ENCODE measurements at regions not wholly inside any gene's neighbourhood (a gene's known extent, or its start where the extent isn't known, plus 50 kb on each side); places are given as distances from the start of the nearest gene placed in this dataset.

DNA sequence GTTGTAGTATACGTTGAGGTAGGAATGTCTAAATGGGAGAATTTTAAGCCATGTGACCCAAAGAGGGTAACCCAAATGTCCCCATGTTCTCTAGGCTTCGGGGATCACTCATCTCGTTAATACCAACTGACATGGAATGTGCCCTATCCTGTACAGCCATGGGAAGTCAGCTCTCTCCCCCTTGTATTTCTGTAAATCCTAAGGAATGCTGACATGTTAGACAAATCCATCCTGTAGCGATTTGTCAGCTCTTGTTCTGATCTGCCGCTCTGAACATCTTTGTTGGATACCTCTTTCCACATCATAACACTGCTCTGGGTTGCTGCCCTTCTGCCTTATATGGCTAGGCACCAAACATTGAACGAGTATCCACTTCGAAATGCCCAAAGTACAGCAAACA is 350.6 kb downstream of the RND3 start:
- Histone ChIP-seq H3K36me3 (ENCODE audit: control insufficient read depth in 2 of 2, extremely low read depth in 1 of 2, insufficient read depth in 2 of 2, low read length in 2 of 2) (no peaks in the 10 kb centered on the region), H2AFZ (ENCODE audit: control insufficient read depth, low read length) (no peak overlapping the region), H3K9me1 (ENCODE audit: control insufficient read depth, extremely low read depth, insufficient read depth, low read length) (no peaks in the 10 kb centered on the region), H3K9me3 (ENCODE audit: control insufficient read depth, low read depth, low read length) (no peaks in the 10 kb centered on the region), H3K27ac (ENCODE audit: control insufficient read depth, insufficient read depth, low read length) (peak overlapping the region; percentile 84), H3K79me2 (ENCODE audit: control insufficient read depth, insufficient read depth, low read length) (no peaks in the 10 kb centered on the region), H3K4me1 (ENCODE audit: control insufficient read depth, extremely low read depth, insufficient read depth, low read length) (peaks cover 56% of the 10 kb centered on the region), H4K20me1 (ENCODE audit: control insufficient read depth, extremely low read depth, insufficient read depth, low read length) (no peaks in the 10 kb centered on the region), H3K4me3 (ENCODE audit: control insufficient read depth in 2 of 3, extremely low read depth in 1 of 3, insufficient read depth in 2 of 3, low read depth in 1 of 3, low read length in 3 of 3) (peak overlapping the region in 1 of 3 experiments; percentile 12), H3K9ac (ENCODE audit: control insufficient read depth, extremely low read depth, insufficient read depth, low read length) (peak overlapping the region; percentile 35), H3K4me2 (ENCODE audit: control insufficient read depth, extremely low read depth, insufficient read depth, low read depth, low read length) (peak overlapping the region; percentile 39), H3K27me3 (ENCODE audit: control insufficient read depth, extremely low read depth, insufficient read depth, low read length) (no peaks in the 10 kb centered on the region)
- DNase-seq (ENCODE audit: low read depth, low spot score) (peak; percentile 55), FAIRE-seq (peak; percentile 99)
- dilution Hi-C loops (cut with MboI; ENCODE audit: extremely low pct_ligation_motif_present, low sequenced_read_pairs) = no loop called here
- TF ChIP-seq EZH2 (IDR thresholded peaks at IDR 0.05; ENCODE audit: low read length) = no peak
- TF ChIP-seq, protein P1, sequence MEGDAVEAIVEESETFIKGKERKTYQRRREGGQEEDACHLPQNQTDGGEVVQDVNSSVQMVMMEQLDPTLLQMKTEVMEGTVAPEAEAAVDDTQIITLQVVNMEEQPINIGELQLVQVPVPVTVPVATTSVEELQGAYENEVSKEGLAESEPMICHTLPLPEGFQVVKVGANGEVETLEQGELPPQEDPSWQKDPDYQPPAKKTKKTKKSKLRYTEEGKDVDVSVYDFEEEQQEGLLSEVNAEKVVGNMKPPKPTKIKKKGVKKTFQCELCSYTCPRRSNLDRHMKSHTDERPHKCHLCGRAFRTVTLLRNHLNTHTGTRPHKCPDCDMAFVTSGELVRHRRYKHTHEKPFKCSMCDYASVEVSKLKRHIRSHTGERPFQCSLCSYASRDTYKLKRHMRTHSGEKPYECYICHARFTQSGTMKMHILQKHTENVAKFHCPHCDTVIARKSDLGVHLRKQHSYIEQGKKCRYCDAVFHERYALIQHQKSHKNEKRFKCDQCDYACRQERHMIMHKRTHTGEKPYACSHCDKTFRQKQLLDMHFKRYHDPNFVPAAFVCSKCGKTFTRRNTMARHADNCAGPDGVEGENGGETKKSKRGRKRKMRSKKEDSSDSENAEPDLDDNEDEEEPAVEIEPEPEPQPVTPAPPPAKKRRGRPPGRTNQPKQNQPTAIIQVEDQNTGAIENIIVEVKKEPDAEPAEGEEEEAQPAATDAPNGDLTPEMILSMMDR (optimal IDR thresholded peaks at IDR 0.05 in 1 of 3, IDR thresholded peaks at IDR 0.05 in 1 of 3, conservative IDR thresholded peaks at IDR 0.05 in 1 of 3; ENCODE audit: extremely low read depth in 1 of 3, insufficient read depth in 2 of 3, low read length in 3 of 3) = no peak

DNA sequence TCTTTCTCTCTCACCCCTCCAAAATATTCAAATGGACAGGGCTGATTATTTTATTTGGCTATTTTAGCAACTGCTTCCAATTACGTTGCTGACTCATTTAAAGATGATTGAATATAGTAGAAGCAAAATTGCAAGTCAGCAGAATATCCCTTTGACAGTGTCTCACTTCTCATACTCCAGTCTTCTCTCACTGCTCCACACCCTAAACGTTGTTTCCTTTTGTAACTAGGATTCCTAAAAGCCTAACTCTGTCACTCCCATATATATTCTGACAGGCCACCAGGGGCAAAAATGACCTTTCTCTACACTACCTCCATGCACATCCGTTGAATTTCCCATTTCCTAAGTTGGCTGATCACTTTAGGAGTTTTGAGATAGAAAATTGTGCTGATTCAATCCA is 351.1 kb downstream of the RND3 start:
- H3K27ac ChIP-seq (ENCODE audit: control insufficient read depth, insufficient read depth, low read length) = peak overlapping the region; percentile 84
- peak; percentile 59 for FAIRE-seq
- no peak overlapping the region for H2AFZ ChIP-seq (ENCODE audit: control insufficient read depth, low read length)
- TF ChIP-seq, protein P1 (optimal IDR thresholded peaks at IDR 0.05 in 1 of 3, IDR thresholded peaks at IDR 0.05 in 1 of 3, conservative IDR thresholded peaks at IDR 0.05 in 1 of 3; ENCODE audit: extremely low read depth in 1 of 3, insufficient read depth in 2 of 3, low read length in 3 of 3) = no peak
- no peak for TF ChIP-seq EZH2 (IDR thresholded peaks at IDR 0.05; ENCODE audit: low read length)
- dilution Hi-C loops (cut with MboI; ENCODE audit: extremely low pct_ligation_motif_present, low sequenced_read_pairs) = no loop called here
- peak overlapping the region; percentile 35 for H3K9ac ChIP-seq (ENCODE audit: control insufficient read depth, extremely low read depth, insufficient read depth, low read length)
- H4K20me1 ChIP-seq (ENCODE audit: control insufficient read depth, extremely low read depth, insufficient read depth, low read length) = no peaks in the 10 kb centered on the region
- H3K4me2 ChIP-seq (ENCODE audit: control insufficient read depth, extremely low read depth, insufficient read depth, low read depth, low read length) = peak overlapping the region; percentile 39
- no peaks in the 10 kb centered on the region for H3K9me1 ChIP-seq (ENCODE audit: control insufficient read depth, extremely low read depth, insufficient read depth, low read length)
- no peaks in the 10 kb centered on the region for H3K9me3 ChIP-seq (ENCODE audit: control insufficient read depth, low read depth, low read length)
- H3K79me2 ChIP-seq (ENCODE audit: control insufficient read depth, insufficient read depth, low read length) = no peaks in the 10 kb centered on the region
- peak overlapping the region in 1 of 3 experiments; percentile 12 for H3K4me3 ChIP-seq (ENCODE audit: control insufficient read depth in 2 of 3, extremely low read depth in 1 of 3, insufficient read depth in 2 of 3, low read depth in 1 of 3, low read length in 3 of 3)
- no peaks in the 10 kb centered on the region for H3K27me3 ChIP-seq (ENCODE audit: control insufficient read depth, extremely low read depth, insufficient read depth, low read length)
- peaks cover 51% of the 10 kb centered on the region for H3K4me1 ChIP-seq (ENCODE audit: control insufficient read depth, extremely low read depth, insufficient read depth, low read length)
- no peak for DNase-seq (ENCODE audit: low read depth, low spot score)
- no peaks in the 10 kb centered on the region for H3K36me3 ChIP-seq (ENCODE audit: control insufficient read depth in 2 of 2, extremely low read depth in 1 of 2, insufficient read depth in 2 of 2, low read length in 2 of 2)

Measured in keratinocyte (primary cell).